Esophagus muscularis mucosa (tissue), 3 donors: ENCODE measurements at regions not wholly inside any gene's neighbourhood (a gene's known extent, or its start where the extent isn't known, plus 50 kb on each side); places are given as distances from the start of the nearest gene placed in this dataset.

Experiments used
- CTCF ChIP-seq, 3 experiments: fragments of 200-600 bp in 2 of 3; fragments of 450-650 bp in 1 of 3; sonication (generic) in 2 of 3; IDR thresholded peaks; one replicate each; pipeline ENCODE4 v1.5.1; 2017 to 2019; ENCODE audit warnings: antibody characterized with exemption in 3 of 3, mild to moderate bottlenecking in 2 of 3, moderate library complexity in 1 of 3
- POLR2A ChIP-seq: fragments of 450-650 bp; IDR thresholded peaks from one replicate; pipeline ENCODE4 v1.6.1; 2017; ENCODE audit warnings: antibody characterized with exemption, moderate library complexity, mild to moderate bottlenecking, low read depth
- POLR2AphosphoS5 ChIP-seq, 2 donors: sonication (generic); formaldehyde crosslinking; IDR thresholded peaks; one replicate each; pipeline ENCODE4 v1.6.1; 2017; ENCODE audit warnings: antibody characterized with exemption in 2 of 2

- no peak for TF ChIP-seq POLR2AphosphoS5 (IDR thresholded peaks at IDR 0.05)
- no peak for TF ChIP-seq POLR2A
- TF ChIP-seq CTCF (IDR thresholded peaks at IDR 0.05) = no peak
These were observed 153.3 kb upstream of the TPM1 start for GRCh38 chr15:62889141-62889661.
